ENCODE measurements at regions not wholly inside any gene's neighbourhood (a gene's known extent, or its start where the extent isn't known, plus 50 kb on each side); places are given as distances from the start of the nearest gene placed in this dataset.
A peak's percentile ranks its signal among the peaks of the same experiment; 100 is the strongest.

DNA sequence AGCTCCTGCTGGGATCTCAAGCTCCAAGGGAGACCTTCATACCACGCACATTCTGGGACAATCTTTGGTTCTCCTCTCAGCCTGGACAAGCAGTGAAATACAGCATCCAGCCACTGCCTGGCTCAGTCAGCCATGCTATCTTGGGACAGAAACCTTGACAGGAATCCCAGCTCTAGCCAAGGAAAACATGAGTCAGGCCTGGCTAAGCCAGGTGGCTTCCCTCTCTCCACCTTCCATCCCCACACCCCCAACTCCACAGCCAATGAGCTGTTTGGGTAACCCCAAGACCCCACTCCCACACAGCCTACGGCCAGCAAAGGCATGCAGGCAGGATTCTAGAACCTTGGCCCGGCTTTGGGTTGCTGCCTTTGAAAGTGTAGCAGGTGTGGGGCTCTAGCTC is 64.9 kb downstream of the MCFD2 start:
- DNase-seq = peak; percentile 71

DNA sequence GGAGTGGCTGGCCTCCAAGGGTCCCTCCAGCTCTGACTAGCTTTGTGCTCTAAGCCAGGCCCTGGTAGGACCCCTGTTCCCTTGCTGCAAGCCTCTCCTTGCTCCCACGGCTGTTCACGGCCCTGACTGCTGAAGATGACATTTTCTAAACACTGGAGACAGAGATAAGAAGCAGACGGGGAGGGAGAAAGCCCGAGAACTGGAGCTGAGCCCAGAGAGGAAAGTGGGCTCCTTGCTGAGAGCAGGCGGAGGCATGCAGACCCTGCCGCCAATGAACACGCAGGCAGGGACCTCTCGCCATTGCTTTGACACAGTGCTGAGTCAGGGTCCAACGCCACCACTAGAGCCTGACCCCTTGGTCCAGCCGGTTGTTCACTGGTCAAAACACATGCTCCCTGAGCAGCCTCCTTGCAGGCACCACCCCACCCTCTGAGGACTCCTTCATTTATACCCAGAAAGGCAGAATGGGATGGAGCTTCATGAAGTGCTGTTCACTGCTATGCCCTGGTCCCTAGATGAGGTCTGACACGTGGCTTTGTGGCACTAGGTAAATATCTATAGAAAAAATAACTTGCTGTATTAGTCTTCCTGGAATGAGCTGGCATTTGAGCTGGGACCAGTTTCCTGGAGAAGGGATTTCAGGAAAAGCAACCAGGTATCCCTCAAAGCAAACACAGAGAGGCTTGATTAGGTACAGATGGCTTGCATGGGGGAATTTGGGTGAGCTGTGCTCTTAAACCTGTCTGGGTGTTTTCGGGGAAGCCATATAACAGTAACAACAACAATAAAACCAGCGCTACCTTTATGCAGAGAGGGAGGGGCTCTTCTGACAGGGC is 65.7 kb downstream of the MCFD2 start:
- no peak for DNase-seq

GRCh38 chr2:46849046-46849715 is 66.4 kb downstream of the MCFD2 start:
- no peak for DNase-seq

- no peak for DNase-seq
Observed at GRCh38 chr2:46848447-46848846, 67.2 kb downstream of the MCFD2 start.

DNA sequence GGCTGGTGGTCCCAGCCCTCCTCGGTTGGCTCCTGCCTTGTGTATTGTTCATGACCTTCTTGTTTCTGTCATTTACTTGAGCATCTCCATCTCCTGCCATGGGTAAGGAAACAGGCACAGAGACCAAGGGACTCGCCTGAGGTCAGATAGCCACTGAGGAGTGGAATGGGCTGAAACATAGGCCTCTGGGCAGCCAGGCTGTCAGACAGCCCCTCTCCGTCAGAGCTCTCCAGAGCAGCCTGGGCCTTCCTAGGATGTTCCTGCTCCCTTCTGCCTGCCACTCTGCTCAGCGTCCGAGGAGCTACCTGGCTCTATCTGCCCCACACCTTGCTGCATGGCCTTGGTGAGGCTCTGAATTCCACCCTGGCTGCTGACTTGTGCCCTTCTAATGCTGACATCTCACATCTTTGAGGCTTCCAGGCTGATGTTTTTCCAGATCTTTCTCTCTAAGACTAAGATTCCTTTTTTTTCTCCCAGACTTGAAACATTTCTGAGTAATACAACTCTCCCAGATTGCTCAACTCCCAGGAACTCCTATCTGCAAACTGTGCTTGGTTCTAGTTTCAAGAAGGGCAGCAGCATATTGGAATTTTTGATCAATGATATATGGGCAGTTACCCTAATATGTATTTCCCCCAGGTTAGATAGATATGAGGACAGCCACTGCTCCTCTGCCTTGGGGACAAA is 67.7 kb downstream of the MCFD2 start:
- DNase-seq = no peak

- peak; percentile 90 for DNase-seq
Observed at GRCh38 chr2:46847185-46847710, 68.4 kb downstream of the MCFD2 start.

- no peak for DNase-seq
Observed at GRCh38 chr2:46846536-46846935, 69.1 kb downstream of the MCFD2 start.

DNA sequence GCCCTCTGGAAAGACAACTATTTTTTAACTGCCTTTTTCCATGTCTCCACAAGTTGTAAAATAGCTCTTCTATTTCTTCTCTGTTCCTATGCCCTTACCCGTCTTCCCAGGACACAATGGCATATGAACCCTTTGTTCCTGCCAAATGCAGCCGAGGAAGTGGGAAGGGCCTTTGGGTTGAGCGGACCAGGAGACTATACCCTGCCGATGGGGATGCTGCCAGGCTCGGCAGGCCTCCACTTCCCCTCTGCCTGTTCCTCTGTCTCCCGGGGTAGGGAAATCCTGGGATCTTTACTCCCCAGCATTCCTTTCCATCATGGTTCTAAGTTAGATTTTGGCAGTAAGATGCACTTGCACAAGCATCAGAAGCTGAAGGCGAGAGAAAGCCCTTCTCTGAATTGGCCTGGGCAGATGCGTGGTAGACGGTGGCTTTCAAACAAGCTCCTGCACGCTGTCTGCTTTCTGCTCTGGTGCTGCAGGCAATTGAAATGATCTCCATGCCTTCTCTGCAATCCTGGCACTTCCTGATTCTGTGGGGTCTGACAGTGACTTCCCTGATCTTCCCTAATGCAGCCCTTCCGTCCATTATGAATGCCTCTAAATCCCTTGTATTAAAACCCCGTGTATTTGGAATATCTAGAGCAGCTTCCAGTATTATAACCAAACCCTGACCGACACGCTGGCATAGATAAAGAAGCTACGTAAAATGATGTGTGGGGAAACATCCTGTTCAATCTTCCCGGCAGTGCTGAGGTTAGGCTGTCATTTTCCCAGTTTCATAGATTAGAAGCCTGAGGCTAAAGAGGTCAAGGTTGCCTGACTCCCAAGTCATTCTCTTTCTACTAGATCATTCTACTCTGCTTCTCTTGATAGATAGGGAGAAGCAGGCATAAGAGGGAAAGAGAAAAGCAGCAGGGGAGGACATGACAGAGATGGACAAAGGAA is 69.8 kb downstream of the MCFD2 start:
- no peak for DNase-seq

- no peak for DNase-seq
Observed at GRCh38 chr2:46844443-46844842, 71.2 kb downstream of the MCFD2 start.

- DNase-seq = no peak
Observed at GRCh38 chr2:46844034-46844433, 71.6 kb downstream of the MCFD2 start.

GRCh38 chr2:46843316-46843715 is 72.3 kb downstream of the MCFD2 start:
- DNase-seq = no peak

- DNase-seq = no peak
Observed at GRCh38 chr2:46842876-46843275, 72.7 kb downstream of the MCFD2 start.

DNA sequence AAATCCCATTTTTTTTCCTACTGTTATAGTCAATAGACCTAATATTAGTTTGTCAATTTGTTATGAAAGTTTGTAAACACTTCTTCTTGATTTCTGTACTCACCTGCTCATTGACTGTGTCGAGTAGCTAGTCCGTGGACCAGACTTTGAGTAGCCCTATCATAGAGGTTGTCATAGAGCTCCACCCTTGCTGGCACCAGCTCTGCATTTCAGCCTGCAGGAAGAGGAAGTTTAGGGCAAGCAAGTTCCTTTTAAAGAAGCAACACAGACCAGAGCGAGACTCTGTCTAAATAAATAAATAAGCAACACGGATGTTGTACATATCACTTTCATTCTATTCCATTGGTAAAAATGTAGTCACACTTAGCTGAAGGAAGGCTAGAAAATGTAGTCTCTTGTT is 74.0 kb downstream of the MCFD2 start:
- no peak for DNase-seq

DNA sequence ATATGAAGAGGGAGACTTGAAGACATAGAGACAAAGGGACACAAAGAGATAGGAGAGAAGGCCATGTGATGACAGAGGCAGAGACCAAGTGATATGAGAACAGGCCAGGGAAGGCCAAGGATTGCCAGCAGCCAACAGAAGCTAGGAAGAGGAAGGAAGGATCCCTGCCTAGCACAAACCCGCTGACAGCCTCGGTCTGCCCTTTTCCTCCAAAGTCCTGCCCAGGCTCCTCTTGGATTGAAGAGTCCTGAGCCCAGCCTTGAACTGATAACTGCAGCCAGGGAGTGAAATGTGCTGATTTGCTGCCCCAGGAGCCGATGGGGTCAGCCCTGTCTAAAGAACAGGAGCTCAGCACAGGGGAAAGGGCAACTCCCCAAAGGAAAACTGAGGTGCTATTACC is 76.6 kb downstream of the MCFD2 start:
- no peak for DNase-seq

DNA sequence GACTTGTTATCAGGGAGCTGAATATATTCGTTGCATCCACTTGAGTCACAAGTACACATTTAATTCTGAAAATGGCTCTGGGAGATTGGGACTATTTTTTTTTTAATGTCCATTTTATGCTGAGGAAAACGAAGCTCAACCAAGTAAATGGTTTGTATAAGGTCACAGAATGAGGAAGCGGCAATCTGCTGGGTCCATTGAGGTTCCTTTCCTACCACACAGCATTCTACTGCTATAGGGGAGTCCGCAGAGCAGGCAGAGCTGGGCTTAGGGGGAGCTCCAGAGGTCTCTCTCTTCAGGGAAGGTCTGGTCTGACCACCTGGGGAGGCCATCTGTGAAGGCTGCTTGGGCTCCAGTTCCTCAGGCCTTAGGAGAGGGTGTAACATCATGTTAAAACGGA is 77.9 kb downstream of the MCFD2 start:
- DNase-seq = no peak

GRCh38 chr2:46837112-46837454 is 78.5 kb downstream of the MCFD2 start:
- no peak for DNase-seq

DNA sequence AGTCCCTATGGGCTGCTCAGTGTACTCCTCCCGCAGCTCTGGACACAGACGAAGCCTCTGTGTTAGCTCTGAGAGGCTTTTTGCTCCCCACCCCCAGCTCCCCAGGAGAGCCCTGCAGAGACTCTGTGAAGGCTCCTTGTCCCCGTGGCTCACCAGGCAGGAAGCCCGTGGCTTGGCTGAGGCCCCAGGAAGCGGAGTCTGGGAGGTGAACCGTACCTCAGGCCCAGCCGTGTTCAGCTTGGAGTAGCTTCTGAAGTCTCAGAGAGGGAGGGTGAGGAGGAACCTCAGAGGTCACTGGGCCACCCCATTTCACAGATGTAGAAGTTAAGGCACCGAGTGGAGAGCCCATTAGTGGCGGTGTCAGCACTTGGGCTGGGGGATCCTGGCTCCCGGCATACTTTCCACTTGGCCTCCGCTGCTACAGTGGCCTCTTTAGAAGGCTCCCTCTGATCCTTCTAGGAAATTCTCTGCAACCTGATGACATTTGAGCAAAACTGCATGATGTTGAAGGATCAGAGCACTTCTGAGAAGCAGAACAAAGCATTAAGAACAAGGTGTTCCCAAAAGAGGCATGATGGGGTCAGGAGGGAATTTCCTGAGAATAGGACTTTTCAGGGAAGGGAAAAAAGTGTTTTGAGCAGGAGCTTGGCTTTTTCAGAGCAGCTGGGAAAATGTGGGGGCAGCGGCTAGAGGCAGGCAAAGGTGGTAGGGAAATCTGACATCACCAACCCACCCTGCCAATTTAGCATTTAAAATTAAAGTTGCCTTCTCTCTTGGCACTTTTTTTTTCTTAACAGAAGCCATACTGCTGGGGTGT is 79.1 kb downstream of the MCFD2 start:
- DNase-seq = peak; percentile 81

- no peak for DNase-seq
Observed at GRCh38 chr2:46835520-46835919, 80.1 kb downstream of the MCFD2 start.

DNA sequence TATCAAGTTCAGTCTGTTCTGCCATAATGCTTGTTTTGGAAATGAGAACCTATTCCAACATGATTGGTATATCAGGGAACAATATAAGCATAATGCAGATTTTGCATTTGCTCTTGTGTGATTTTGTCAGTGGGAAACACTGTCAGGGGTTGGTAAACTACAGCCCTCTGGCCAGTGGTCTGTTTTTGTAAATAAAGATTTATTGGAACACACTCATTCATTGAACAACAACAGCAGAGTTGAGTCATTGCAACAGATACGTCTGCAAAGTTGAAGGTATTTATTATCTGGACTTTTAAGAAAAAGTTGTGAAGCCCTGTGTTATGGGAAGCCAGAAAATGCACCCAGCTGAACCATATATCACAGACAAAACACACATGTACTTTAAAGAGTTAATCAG is 83.1 kb downstream of the MCFD2 start:
- no peak for DNase-seq

DNA sequence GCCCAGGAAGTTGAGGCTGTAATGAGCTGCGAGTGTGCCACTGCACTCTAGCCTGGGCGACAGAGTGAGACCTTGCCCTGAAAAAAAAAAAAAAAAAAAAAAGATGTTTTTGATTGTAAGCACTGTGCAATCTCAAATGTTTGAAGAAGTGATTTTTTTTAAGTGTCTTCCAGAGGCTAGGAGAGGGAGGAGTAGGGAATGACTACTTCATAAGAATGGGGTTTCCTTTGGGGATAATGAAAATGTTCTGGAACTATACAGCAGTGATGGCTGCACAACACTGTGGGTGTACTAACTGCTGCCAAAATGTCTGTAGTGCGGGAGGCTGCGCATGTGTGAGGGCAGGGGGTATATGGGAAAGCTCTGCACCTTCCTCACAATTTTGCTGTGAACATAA is 83.7 kb downstream of the MCFD2 start:
- DNase-seq = no peak

DNA sequence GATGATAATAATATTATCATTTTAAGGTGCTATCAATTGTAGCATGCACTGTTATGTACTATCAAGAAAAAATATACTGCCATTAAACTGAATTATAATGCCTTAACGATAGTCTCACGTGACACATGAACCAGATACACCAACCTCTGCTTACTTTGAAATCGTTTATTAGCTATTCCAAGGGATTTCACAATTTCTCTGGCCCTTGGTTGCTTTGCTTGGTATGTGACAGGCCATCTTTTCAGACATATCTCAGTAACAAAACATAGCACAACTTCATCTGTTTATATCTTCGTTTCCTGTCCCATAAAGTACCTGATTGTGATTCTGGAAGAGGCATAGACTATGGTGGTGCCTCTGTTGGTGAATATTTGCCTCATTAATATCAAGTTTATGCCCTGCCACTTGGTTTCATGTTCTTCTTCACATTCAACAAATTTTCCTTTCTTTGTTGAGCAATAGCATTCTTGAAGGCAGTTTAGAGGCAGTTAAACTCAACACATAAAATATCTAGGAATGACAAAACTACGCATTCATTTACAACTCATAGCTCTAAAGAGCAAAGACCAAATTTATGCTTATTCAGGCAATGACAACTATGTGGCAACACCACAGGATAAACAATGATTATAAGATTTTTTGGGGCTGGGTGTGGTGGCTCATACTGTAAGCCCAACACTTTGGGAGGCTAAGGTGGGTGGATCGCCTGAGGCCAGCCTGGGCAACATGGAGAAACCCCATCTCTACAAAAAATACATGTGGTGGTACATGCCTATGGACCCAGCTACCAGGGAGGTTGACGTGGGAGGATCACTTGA is 84.3 kb downstream of the MCFD2 start:
- no peak for DNase-seq
